GM23338 (cell line): ENCODE measurements at regions not wholly inside any gene's neighbourhood (a gene's known extent, or its start where the extent isn't known, plus 50 kb on each side); places are given as distances from the start of the nearest gene placed in this dataset.

Experiments used
- ATAC-seq: fragments of 200-7000 bp; cut with Tn5 transposase; 3 replicates; pipeline ENCODE4 v1.9.1; 2020
- DNase-seq: peaks from one replicate; pipeline ENCODE4 v3.0.0-alpha.2; 2015; ENCODE audit warnings: low spot score
- H2AFZ ChIP-seq: fragments of 200-600 bp; sonication (generic); 2 replicates; pipeline ENCODE4 v1.8.0; 2016; ENCODE audit warnings: antibody characterized with exemption, mild to moderate bottlenecking, moderate library complexity
- H3F3A ChIP-seq: fragments of 200-600 bp; sonication (generic); replicated peaks from 2 replicates; pipeline ENCODE4 v1.8.0; 2017; ENCODE audit warnings: antibody characterized with exemption, mixed run types, low read depth
- H3K27ac ChIP-seq: fragments of 200-600 bp; sonication (generic); 2 replicates; pipeline ENCODE4 v1.6.1; 2016; ENCODE audit warnings: low read depth
- H3K27me3 ChIP-seq: fragments of 200-600 bp; sonication (generic); 2 replicates; pipeline ENCODE4 v1.8.0; 2016; ENCODE audit warnings: mild to moderate bottlenecking, mixed run types, moderate library complexity; ENCODE audit not compliant: insufficient read depth
- H3K36me3 ChIP-seq: fragments of 200-600 bp; sonication (generic); 2 replicates; pipeline ENCODE4 v1.8.0; 2016; ENCODE audit warnings: mild to moderate bottlenecking; ENCODE audit not compliant: insufficient read depth
- H3K4me1 ChIP-seq: fragments of 200-600 bp; sonication (generic); 2 replicates; pipeline ENCODE4 v1.8.0; 2016; ENCODE audit warnings: mild to moderate bottlenecking, moderate library complexity; ENCODE audit not compliant: insufficient read depth
- H3K4me2 ChIP-seq: fragments of 200-600 bp; sonication (generic); 2 replicates; pipeline ENCODE4 v1.7.1; 2017; ENCODE audit warnings: mixed run types
- H3K4me3 ChIP-seq: fragments of 200-600 bp; sonication (generic); 2 replicates; pipeline ENCODE4 v1.6.1; 2016; ENCODE audit warnings: mixed run types
- H3K79me2 ChIP-seq: fragments of 200-600 bp; sonication (generic); replicated peaks from 2 replicates; pipeline ENCODE4 v1.8.0; 2017; ENCODE audit warnings: mild to moderate bottlenecking; ENCODE audit not compliant: insufficient read depth
- H3K9me2 ChIP-seq: fragments of 200-600 bp; sonication (generic); 2 replicates; pipeline ENCODE4 v1.8.0; 2017; ENCODE audit not compliant: insufficient read depth
- H4K20me1 ChIP-seq: fragments of 200-600 bp; sonication (generic); replicated peaks from 2 replicates; pipeline ENCODE4 v1.8.0; 2017; ENCODE audit warnings: mild to moderate bottlenecking; ENCODE audit not compliant: insufficient read depth
- H3K27ac Mint-ChIP-seq: 2 replicates; pipeline ENCODE4 v1.8.0; 2020; ENCODE audit warnings: inconsistent platforms, mild to moderate bottlenecking, moderate library complexity, mixed read lengths
- H3K27me3 Mint-ChIP-seq: 3 replicates; pipeline ENCODE4 v1.8.0; 2022; ENCODE audit warnings: low read depth, mild to moderate bottlenecking, moderate library complexity, mixed read lengths, inconsistent platforms; ENCODE audit not compliant: insufficient read depth, poor library complexity
- H3K36me3 Mint-ChIP-seq: 3 replicates; pipeline ENCODE4 v1.8.0; 2021; ENCODE audit warnings: low read depth, mild to moderate bottlenecking, inconsistent platforms, moderate library complexity, mixed read lengths
- H3K4me1 Mint-ChIP-seq: 3 replicates; pipeline ENCODE4 v1.8.0; 2020; ENCODE audit warnings: mild to moderate bottlenecking, inconsistent platforms, mixed read lengths
- H3K4me3 Mint-ChIP-seq: 3 replicates; pipeline ENCODE4 v1.8.0; 2021; ENCODE audit warnings: moderate library complexity, mild to moderate bottlenecking, inconsistent platforms, mixed read lengths
- H3K9me3 Mint-ChIP-seq: 3 replicates; pipeline ENCODE4 v1.8.0; 2020; ENCODE audit warnings: moderate library complexity, mild to moderate bottlenecking, inconsistent platforms, mixed read lengths
- CTCF ChIP-seq, 2 experiments: fragments of 200-600 bp in 1 of 2; sonication (generic) in 1 of 2; conservative IDR thresholded peaks; 2 replicates each; pipeline versions ENCODE4 v1.5.1 to v1.6.1; 2016 to 2017; ENCODE audit warnings: antibody characterized with exemption in 2 of 2, low read depth in 2 of 2, mild to moderate bottlenecking in 2 of 2, moderate library complexity in 1 of 2
- EZH2 ChIP-seq: fragments of 200-600 bp; sonication (generic); IDR thresholded peaks from one replicate; pipeline ENCODE4 v1.8.0; 2017; ENCODE audit warnings: antibody characterized with exemption, mild to moderate bottlenecking, low read depth; ENCODE audit not compliant: unreplicated experiment
- NANOG ChIP-seq: IDR thresholded peaks from 2 replicates; pipeline ENCODE4 v1.6.1; 2016; ENCODE audit warnings: antibody characterized with exemption, borderline replicate concordance
- POLR2AphosphoS5 ChIP-seq: IDR thresholded peaks from 2 replicates; pipeline ENCODE4 v1.6.1; 2016; ENCODE audit warnings: antibody characterized with exemption, low read depth
- REST ChIP-seq: IDR thresholded peaks from one replicate; pipeline ENCODE4 v1.6.1; 2018; ENCODE audit warnings: antibody characterized with exemption; ENCODE audit not compliant: unreplicated experiment
- STAT1 ChIP-seq: IDR thresholded peaks from one replicate; pipeline ENCODE4 v1.6.1; 2016; ENCODE audit warnings: antibody characterized with exemption; ENCODE audit not compliant: unreplicated experiment
- ZNF114 ChIP-seq: fragments of 250-450 bp; sonication (Bioruptor Pico); IDR thresholded peaks from 2 replicates; pipeline ENCODE4 v1.5.0; 2020; ENCODE audit warnings: mild to moderate bottlenecking, moderate library complexity

GRCh38 chr4:44859477-44859876 lies 133.1 kb upstream of the GNPDA2 start:
- H3K27ac ChIP-seq: no peak overlapping the region

GRCh38 chr4:44848466-44848865 lies 122.1 kb upstream of the GNPDA2 start:
- no peaks in the 10 kb centered on the region for H3K27me3 Mint-ChIP-seq
- no peak overlapping the region for H3K4me3 ChIP-seq
- DNase-seq: no peak
- TF ChIP-seq STAT1 (no peak), CTCF (conservative IDR thresholded peaks at IDR 0.05; ENCODE audit: low read depth in 2 of 2) (no peak), EZH2 (no peak), NANOG (no peak), POLR2AphosphoS5 (no peak), ZNF114 (CRISPR knock-in tag) (no peak)

More at GRCh38 chr4:44859477-44859876, 133.1 kb upstream of the GNPDA2 start:
- no peaks in the 10 kb centered on the region for H4K20me1 ChIP-seq
- H2AFZ ChIP-seq: no peak overlapping the region
- H3K36me3 Mint-ChIP-seq: peaks cover 5% of the 10 kb centered on the region; the same call in 2 of the 3 replicates
- H3K4me2 ChIP-seq: peak overlapping the region; percentile 19; the same call in 1 of the 2 replicates
- DNase-seq: no peak
- H3K9me3 Mint-ChIP-seq: peaks cover 5% of the 10 kb centered on the region; the same call in 2 of the 3 replicates
- no peak overlapping the region for H3K27ac Mint-ChIP-seq
- peaks cover 14% of the 10 kb centered on the region for H3K4me1 ChIP-seq
- no peaks in the 10 kb centered on the region for H3K27me3 ChIP-seq
- ATAC-seq: no peak
- H3K4me1 Mint-ChIP-seq: peaks cover 37% of the 10 kb centered on the region
- H3K4me3 ChIP-seq: no peak overlapping the region
- TF ChIP-seq POLR2AphosphoS5: no peak
- TF ChIP-seq REST: no peak
- no peaks in the 10 kb centered on the region; the same call in 1 of the 2 replicates for H3K9me2 ChIP-seq
- H3K27me3 Mint-ChIP-seq: no peaks in the 10 kb centered on the region
- no peak overlapping the region for H3K4me3 Mint-ChIP-seq
- H3K79me2 ChIP-seq: no peaks in the 10 kb centered on the region
- H3F3A ChIP-seq: no peaks in the 10 kb centered on the region
- no peaks in the 10 kb centered on the region for H3K36me3 ChIP-seq

More at GRCh38 chr4:44848466-44848865, 122.1 kb upstream of the GNPDA2 start:
- no peaks in the 10 kb centered on the region for H3K36me3 ChIP-seq
- no peak overlapping the region for H3K4me2 ChIP-seq
- H3F3A ChIP-seq: no peaks in the 10 kb centered on the region
- no peaks in the 10 kb centered on the region for H3K79me2 ChIP-seq
- H4K20me1 ChIP-seq: no peaks in the 10 kb centered on the region
- H3K4me3 Mint-ChIP-seq: no peak overlapping the region
- no peaks in the 10 kb centered on the region for H3K27me3 ChIP-seq
- no peak overlapping the region for H3K27ac Mint-ChIP-seq
- no peak overlapping the region for H2AFZ ChIP-seq
- H3K9me2 ChIP-seq: peaks cover 11% of the 10 kb centered on the region
- H3K4me1 Mint-ChIP-seq: peaks cover 7% of the 10 kb centered on the region
- H3K4me1 ChIP-seq: no peaks in the 10 kb centered on the region
- peaks cover 20% of the 10 kb centered on the region for H3K9me3 Mint-ChIP-seq
- no peak for ATAC-seq
- no peak overlapping the region for H3K27ac ChIP-seq
- peaks cover 21% of the 10 kb centered on the region for H3K36me3 Mint-ChIP-seq
